ENCODE measurements at regions not wholly inside any gene's neighbourhood (a gene's known extent, or its start where the extent isn't known, plus 50 kb on each side); places are given as distances from the start of the nearest gene placed in this dataset.

DNA sequence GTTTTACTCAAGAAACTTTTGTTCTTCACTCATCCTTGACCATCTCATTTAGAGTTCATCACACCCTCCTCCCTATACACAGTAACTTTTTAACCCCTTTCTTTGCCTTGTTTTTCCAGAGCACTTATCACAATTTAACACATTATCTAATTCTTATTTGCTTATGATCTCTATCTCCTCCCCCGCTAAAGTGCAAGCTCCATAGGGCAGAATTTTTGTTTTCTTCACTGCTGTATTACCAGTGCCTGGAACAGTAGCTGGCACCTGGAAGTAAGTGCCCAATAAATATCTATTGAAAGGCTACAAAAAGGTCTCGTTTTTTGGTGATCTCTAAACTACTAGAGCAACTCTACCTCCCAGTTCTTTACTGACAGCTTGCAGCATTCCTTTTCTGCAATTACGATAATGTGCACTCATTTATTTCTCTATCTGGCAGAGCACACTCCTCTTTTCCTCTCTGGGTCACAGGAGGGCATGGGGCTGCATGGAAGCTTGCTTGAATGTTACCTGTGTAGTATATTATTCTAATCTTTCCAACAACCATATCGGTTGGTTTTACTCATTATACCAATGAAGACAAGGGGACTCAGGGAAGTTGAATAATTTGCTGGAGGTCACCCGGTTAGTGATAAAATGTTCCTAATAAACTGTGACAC, 57.4 kb upstream of the CHST9 start:
- no peak for TF ChIP-seq CTCF (conservative IDR thresholded peaks at IDR 0.05; ENCODE audit: low read depth, low read length)
- H3K4me3 ChIP-seq (ENCODE audit: low read depth, low read length), result no peak overlapping the region
- no peak for DNase-seq (ENCODE audit: low read depth)

DNA sequence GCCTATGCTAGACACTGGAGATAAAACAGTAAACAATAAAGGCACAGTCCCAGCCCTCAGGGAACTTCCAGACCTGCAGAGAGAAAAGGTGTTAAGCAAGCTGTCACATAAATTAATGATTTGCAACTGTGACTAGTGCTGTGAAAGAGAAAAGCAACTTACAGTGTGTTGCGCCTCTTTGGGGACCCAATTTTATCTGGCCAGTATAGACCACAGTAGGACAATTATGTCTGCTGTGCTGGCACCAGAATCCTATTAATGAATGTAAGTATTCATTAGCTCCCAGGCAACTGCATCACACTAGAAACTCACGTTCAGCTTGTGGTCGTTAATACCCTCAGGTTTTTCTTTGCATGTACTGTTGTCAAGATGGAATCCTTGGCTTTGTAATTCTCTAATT, 55.3 kb upstream of the CHST9 start:
- TF ChIP-seq CTCF (conservative IDR thresholded peaks at IDR 0.05; ENCODE audit: low read depth, low read length), result no peak
- no peak overlapping the region for H3K4me3 ChIP-seq (ENCODE audit: low read depth, low read length)
- no peak for DNase-seq (ENCODE audit: low read depth)

DNA sequence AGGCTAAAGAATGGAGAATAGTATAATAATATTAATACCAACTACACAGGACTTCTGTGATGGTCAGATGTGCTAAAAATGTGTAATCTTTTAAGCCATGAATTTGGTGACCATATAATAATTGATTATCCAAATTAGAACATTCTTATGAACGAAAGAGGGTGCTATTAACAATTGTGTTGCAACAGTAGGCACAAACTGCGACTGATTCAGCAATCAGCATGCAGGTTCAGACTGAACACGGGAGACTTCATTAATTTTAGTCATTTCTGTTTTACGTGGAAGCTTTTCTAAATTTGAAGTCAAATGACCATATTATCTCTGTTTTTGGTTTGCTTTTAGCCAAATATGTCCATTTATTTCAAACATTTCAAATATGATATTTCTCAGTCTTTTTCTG, 54.6 kb upstream of the CHST9 start:
- H3K4me3 ChIP-seq (ENCODE audit: low read depth, low read length), result no peak overlapping the region
- no peak for DNase-seq (ENCODE audit: low read depth)
- TF ChIP-seq CTCF (conservative IDR thresholded peaks at IDR 0.05; ENCODE audit: low read depth, low read length), result no peak

DNA sequence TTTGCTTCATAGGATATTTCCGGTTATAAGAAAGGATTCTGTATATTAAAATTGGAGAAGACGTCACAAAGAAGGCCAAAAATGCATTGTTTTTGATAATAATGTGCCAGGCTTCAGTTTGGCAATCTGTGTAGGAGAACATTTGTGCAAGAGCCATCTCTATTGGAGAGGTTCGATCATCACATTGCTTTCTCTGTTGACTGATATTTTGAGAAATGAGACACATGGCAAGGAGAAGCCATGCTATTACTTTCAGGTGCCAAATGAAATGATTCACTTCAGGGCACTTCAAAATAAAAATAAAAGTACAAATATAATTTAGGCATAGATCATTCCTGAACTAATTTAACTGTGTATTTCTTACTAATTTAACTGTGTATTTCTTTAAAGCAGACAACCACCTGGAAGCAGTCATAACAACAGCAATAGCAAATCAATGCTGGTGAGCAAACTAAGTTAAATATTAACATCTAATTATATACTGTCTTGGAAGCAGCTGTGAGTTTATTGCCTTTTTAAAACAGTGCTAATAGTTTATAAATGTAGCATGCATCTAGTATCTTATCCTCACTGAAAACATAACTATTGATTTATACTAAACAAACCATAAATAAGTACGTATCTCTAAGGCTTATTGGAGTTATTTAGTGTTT, 50.2 kb upstream of the CHST9 start:
- DNase-seq (ENCODE audit: low read depth), result no peak
- H3K4me3 ChIP-seq (ENCODE audit: low read depth, low read length), result no peak overlapping the region
- no peak for TF ChIP-seq CTCF (conservative IDR thresholded peaks at IDR 0.05; ENCODE audit: low read depth, low read length)

Data from epithelial cell of proximal tubule (primary cell).